Renal cortex interstitium (tissue), 11 donors: ENCODE measurements at regions not wholly inside any gene's neighbourhood (a gene's known extent, or its start where the extent isn't known, plus 50 kb on each side); places are given as distances from the start of the nearest gene placed in this dataset.

Source experiments
- DNase-seq, 11 donors: peaks; one replicate each; pipeline ENCODE4 v3.0.0-alpha.2; 2013; ENCODE audit warnings: low read depth in 9 of 11, low spot score in 4 of 11; ENCODE audit errors: extremely low read depth in 1 of 11

GRCh38 chr13:22220151-22221135 is 549.6 kb downstream of the FGF9 start:
- DNase-seq, result no peak

GRCh38 chr13:22223411-22223810 is 552.5 kb downstream of the FGF9 start:
- DNase-seq, result no peak

DNA sequence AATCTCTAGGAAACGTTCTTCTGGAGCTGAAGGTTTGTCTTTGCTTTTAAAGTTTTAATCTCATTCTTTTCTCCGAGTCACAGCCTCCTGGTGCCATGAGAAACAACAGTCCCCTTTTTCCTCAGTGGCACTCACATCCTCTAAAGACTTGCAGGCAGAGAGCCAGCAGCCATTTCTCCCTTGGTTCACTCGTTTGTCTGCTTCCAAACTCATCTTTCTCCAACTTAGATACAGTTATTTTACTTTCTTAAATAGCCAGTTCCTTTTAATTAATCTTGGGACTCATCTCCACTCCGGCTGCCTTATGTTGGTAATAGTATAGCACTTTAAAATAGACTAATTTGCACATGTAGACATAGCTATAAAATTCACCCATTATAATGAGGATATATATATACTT is 555.2 kb downstream of the FGF9 start:
- DNase-seq, result no peak

DNA sequence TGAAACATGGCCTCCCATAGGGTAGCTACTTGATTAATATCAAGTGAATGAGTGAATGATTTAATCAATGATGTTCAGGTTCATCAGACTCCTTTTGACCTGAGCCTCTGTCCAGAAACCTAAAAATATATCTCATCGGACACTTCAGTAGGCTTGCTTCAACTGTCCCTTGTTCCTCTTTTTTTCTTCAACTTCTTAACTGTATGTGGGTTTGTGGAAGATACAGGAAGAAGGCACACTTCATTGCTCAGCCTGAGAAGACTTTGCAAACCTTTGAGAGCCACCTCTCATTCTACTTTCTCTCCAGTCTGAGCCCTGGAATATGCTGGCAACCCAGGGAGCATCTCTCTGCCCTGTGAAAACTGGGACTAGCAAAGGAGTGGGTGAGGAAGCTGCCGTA is 557.0 kb downstream of the FGF9 start:
- no peak for DNase-seq

DNA sequence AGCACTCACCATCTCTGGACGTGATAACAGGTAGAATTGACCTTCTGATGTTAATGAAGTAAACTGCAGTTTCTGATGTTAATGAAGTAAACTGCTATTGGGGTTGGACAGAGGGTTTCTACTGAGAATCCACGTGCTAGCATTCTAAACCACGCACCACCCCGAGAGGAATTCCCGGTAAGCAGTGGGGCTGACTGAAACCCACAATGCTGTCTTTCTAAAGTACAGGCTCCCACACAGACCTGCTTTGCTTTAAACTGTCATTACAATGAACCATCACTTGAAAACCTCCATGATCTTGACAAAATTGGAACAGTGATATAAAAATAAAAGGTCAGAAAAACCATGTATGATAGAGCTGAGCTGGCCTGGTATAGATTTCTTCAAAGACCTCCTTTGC is 559.0 kb downstream of the FGF9 start:
- no peak for DNase-seq

DNA sequence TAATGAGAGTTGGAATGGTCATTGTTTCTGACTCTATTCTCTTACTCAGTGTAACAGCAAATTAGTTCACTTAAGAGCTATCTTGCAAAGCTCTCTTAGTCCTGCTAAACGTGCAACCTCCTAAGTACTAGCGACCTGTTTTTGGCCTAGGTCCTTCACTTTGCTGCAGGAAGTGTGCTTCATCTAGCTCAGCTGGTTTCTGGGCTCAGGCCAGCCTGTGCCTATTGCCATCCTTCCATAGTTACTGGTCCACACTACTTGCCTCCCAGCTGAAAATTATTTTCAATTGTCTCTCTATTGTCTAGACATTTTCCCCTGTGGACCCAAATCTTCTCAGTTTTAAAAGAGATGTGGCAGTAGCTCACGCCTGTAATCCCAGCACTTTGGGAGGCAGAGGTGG is 561.3 kb downstream of the FGF9 start:
- no peak for DNase-seq

GRCh38 chr13:22235285-22235949 is 564.5 kb downstream of the FGF9 start:
- DNase-seq, result no peak

- DNase-seq, result no peak
Observed at GRCh38 chr13:22235950-22236290, 565.0 kb downstream of the FGF9 start.

GRCh38 chr13:22238269-22238668 is 567.4 kb downstream of the FGF9 start:
- DNase-seq, result no peak

DNA sequence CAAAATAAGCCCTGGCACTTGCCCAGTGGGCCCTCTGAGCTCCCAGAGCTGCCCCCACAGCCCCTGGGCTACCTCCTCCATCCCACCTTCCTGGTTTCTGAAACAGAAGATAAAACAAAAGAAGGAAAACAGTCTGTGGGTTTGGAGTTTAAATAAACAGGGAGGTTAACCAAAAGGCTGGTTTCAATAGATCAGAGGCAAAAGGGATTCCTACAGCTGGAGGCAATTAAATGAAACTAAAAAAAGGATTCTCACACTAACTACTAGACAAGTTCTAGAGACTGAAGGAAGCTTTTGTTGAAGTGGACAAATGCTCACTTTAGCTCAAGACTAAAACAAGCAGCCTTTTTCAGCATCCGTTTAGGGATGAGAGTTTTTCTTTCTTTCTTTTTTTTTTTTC is 569.8 kb downstream of the FGF9 start:
- no peak for DNase-seq

- no peak for DNase-seq
Observed at GRCh38 chr13:22243469-22244163, 572.7 kb downstream of the FGF9 start.

- no peak for DNase-seq
Observed at GRCh38 chr13:22252281-22252830, 581.5 kb downstream of the FGF9 start.

DNA sequence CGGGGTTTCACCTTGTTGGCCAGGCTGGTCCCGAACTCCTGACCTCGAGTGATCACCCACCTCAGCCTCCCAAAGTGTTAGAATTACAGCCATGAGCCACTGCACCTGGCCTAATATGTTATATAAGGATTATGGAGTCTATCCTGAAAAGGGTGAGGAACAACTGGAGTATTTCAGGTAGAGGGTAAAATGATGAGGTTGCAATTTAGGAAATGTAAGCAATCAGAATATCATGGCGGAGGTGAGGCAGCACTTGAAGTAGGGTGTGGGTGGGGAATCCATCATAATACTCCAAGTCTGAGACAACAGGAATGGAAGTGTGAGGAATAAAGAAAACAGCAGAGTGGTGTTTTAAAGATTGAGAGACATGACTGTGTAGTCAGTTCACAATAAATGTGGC is 582.2 kb downstream of the FGF9 start:
- no peak for DNase-seq

DNA sequence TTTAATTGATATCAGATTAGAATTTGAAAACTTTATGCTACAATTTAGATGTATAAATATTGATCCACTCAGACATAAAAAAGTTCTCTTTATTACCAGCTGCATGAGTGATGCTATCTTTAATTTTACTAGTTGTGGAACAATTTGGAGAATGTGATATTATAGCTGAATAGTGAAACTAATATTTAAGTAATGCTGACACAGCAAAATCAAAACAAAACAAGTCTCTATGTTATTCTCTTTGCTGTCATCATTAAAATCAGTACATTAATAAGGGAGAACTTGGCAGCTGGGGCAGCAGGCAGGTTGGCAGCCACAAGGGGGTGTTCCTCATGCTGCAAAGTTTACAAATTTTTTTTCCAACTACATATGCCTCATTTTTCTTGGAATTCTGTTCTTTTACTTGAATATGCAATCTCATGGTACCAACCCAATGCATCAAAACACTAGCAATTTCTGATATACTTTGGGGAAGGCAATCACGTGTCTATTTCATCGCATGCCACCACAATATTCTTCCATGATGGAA is 585.3 kb downstream of the FGF9 start:
- DNase-seq, result no peak

DNA sequence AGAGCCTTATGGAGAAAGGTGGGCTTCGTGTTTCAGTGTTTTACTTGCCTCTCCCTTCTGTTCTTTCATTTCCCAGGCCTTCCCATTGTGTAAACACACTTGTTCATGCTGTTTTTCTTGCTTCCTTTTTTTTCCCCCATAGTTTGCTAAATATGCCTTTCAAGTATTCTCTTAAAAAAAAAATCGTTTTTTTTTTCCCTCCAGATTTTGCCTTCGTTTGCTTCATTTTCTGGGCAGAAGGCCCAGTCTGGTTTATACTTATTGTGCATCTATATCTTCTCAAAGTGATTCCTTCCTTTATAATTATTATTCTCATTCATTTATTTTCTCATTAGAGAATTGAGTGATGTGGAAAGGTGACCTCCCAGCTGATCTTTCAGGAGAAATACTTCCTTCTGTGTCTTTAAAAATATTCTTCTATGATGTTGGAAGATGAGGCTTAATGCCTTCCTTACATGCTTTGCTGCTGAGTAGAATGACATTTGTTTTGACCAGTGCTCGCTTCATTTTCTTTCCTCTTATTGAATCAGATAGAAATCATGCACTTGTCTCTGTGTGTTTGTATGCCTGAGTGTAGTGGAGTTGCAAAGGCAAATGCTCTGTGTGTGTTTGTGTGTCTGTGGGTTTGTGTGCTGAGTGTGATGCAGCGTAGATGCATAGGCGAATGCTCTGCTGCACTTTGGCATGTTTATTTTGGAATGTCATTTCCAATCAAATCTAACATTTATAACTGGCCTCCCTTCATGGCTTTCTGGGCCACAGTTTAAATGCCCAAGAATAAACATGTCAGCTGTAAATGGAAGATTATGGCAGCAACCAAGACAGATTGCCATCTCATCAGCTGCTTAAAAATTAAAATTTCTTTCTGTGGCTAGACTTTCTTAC is 591.4 kb downstream of the FGF9 start:
- DNase-seq, result no peak

- DNase-seq, result no peak
Observed at GRCh38 chr13:22263185-22263584, 592.3 kb downstream of the FGF9 start.

DNA sequence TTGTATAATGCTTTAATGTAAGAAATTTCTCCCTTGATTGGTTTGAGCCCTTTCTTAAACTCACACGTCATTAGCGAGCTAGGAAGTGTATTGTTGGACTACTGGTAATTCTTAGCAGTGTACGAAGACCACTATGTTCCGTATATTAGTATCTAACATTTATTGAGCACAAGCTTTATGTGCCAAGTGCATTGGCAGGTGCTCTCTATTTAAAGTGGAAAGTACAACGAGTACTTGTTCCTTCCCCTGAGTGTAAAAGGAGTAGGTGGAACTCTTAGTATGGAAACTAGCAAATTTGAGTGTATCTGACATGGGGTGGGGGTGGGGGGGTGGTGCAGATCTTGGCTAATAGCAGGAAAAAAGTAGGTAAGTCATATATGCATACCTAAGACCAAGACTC is 594.7 kb downstream of the FGF9 start:
- no peak for DNase-seq

- DNase-seq, result no peak
Observed at GRCh38 chr13:22270881-22271280, 600.0 kb downstream of the FGF9 start.

- DNase-seq, result peak in 6 of 11 donors; percentile 14 to 50 (median 30)
Observed at GRCh38 chr13:22271903-22272302, 601.0 kb downstream of the FGF9 start.
